Prostate gland (tissue), 2 donors: ENCODE measurements at regions not wholly inside any gene's neighbourhood (a gene's known extent, or its start where the extent isn't known, plus 50 kb on each side); places are given as distances from the start of the nearest gene placed in this dataset.

Source experiments
- POLR2A ChIP-seq: fragments of 450-650 bp; IDR thresholded peaks from one replicate; pipeline ENCODE4 v1.6.1; 2016; ENCODE audit warnings: antibody characterized with exemption, mild to moderate bottlenecking
- POLR2AphosphoS5 ChIP-seq: sonication (generic); formaldehyde crosslinking; IDR thresholded peaks from one replicate; pipeline ENCODE4 v1.6.1; 2017; ENCODE audit warnings: antibody characterized with exemption
- TF ChIP-seq, protein P1 (sequence below), 4 experiments: fragments of 200-600 bp in 2 of 4; fragments of 450-650 bp in 2 of 4; sonication (generic) in 2 of 4; IDR thresholded peaks; 1 replicate in 3 of 4; 2 replicates in 1 of 4; pipeline ENCODE4 v1.5.1; 2016 to 2019; ENCODE audit warnings: antibody characterized with exemption in 4 of 4, mild to moderate bottlenecking in 2 of 4, moderate library complexity in 2 of 4

DNA sequence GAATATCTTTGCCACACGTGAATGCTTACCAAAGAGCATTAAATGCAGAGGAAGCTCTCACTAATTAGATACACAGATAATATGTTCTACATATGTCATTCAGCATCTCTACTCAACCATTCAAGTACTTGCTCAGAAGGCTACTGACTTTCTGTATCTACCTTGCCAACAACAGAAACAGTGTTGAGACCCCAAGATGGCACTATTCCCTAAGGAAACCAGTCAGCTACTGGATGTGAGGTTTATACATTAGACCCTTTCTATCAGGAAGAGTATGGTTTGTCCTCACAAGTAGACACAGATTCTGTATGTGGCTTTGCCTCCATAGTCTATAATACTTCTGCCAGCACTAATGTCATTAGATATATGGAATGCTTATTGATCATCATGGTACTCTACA is 443.9 kb upstream of the INTU start:
- TF ChIP-seq, protein P1, sequence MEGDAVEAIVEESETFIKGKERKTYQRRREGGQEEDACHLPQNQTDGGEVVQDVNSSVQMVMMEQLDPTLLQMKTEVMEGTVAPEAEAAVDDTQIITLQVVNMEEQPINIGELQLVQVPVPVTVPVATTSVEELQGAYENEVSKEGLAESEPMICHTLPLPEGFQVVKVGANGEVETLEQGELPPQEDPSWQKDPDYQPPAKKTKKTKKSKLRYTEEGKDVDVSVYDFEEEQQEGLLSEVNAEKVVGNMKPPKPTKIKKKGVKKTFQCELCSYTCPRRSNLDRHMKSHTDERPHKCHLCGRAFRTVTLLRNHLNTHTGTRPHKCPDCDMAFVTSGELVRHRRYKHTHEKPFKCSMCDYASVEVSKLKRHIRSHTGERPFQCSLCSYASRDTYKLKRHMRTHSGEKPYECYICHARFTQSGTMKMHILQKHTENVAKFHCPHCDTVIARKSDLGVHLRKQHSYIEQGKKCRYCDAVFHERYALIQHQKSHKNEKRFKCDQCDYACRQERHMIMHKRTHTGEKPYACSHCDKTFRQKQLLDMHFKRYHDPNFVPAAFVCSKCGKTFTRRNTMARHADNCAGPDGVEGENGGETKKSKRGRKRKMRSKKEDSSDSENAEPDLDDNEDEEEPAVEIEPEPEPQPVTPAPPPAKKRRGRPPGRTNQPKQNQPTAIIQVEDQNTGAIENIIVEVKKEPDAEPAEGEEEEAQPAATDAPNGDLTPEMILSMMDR (IDR thresholded peaks at IDR 0.05) = no peak
- TF ChIP-seq POLR2AphosphoS5 (no peak), POLR2A (no peak)
